ENCODE measurements at regions not wholly inside any gene's neighbourhood (a gene's known extent, or its start where the extent isn't known, plus 50 kb on each side); places are given as distances from the start of the nearest gene placed in this dataset.

DNA sequence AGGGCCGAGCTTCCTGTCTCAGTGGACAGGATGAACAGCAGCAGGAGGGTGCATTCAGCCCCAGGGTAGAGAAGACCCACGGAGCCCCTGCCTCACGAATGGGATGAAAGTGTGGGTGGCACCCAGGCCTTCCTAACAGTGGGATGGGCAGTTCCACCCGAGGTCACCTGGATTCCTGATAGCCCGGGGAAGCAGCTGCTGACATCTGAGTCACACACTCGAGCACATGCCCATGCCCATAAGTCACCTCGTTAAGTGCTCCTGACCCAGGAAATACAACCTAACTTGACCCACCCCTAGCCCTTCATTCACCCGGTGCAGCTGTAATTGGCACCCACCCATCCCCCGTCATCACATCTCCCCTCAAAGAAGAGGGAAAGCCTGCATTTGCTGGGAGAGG is 85.3 kb upstream of the FOXF1 start:
- DNase-seq (ENCODE audit: extremely low spot score, unreplicated experiment) = no peak
- Mint-ChIP-seq H3K9me3 (ENCODE audit: unreplicated experiment) (peaks cover 10% of the 10 kb centered on the region), H3K27me3 (ENCODE audit: unreplicated experiment) (no peaks in the 10 kb centered on the region), H3K27ac (ENCODE audit: unreplicated experiment) (no peak overlapping the region), H3K4me1 (ENCODE audit: unreplicated experiment) (no peaks in the 10 kb centered on the region), H3K36me3 (ENCODE audit: unreplicated experiment) (no peaks in the 10 kb centered on the region), H3K4me3 (ENCODE audit: unreplicated experiment) (no peak overlapping the region)
- TF ChIP-seq, protein P1, sequence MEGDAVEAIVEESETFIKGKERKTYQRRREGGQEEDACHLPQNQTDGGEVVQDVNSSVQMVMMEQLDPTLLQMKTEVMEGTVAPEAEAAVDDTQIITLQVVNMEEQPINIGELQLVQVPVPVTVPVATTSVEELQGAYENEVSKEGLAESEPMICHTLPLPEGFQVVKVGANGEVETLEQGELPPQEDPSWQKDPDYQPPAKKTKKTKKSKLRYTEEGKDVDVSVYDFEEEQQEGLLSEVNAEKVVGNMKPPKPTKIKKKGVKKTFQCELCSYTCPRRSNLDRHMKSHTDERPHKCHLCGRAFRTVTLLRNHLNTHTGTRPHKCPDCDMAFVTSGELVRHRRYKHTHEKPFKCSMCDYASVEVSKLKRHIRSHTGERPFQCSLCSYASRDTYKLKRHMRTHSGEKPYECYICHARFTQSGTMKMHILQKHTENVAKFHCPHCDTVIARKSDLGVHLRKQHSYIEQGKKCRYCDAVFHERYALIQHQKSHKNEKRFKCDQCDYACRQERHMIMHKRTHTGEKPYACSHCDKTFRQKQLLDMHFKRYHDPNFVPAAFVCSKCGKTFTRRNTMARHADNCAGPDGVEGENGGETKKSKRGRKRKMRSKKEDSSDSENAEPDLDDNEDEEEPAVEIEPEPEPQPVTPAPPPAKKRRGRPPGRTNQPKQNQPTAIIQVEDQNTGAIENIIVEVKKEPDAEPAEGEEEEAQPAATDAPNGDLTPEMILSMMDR (IDR thresholded peaks at IDR 0.05) = no peak

DNA sequence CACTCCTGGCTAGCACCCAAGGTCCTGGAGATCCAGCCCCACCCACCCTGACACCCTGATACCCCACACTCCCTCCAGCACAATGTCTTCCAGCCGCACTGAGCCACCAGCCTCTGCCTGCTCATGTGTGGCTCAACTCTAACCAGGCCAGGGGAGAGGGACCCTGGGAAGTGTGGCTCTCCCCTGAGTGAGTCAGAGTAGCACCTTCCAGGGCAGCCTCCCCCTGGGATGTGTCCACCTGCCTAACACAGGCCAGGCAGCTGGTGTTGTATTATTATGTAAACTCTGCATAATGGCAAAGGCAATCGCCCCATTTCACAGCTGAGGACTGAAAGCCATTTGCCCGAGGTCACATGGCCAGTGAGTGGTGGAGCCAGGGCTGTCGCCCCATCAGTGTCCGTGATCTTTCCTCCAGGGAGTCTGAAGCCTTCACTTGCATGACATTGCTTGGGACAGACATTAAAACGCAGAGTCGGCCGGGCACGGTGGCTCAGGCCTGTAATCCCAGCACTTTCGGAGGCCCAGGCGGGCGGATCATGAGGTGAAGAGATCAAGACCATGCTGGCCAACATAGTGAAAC is 84.2 kb upstream of the FOXF1 start:
- H3K27ac Mint-ChIP-seq (ENCODE audit: unreplicated experiment) = no peak overlapping the region
- H3K27me3 Mint-ChIP-seq (ENCODE audit: unreplicated experiment) = peaks cover under 1% of the 10 kb centered on the region
- TF ChIP-seq, protein P1 (IDR thresholded peaks at IDR 0.05) = no peak
- H3K9me3 Mint-ChIP-seq (ENCODE audit: unreplicated experiment) = peaks cover 5% of the 10 kb centered on the region
- H3K36me3 Mint-ChIP-seq (ENCODE audit: unreplicated experiment) = no peaks in the 10 kb centered on the region
- H3K4me1 Mint-ChIP-seq (ENCODE audit: unreplicated experiment) = no peaks in the 10 kb centered on the region
- no peak for DNase-seq (ENCODE audit: extremely low spot score, unreplicated experiment)
- no peak overlapping the region for H3K4me3 Mint-ChIP-seq (ENCODE audit: unreplicated experiment)

DNA sequence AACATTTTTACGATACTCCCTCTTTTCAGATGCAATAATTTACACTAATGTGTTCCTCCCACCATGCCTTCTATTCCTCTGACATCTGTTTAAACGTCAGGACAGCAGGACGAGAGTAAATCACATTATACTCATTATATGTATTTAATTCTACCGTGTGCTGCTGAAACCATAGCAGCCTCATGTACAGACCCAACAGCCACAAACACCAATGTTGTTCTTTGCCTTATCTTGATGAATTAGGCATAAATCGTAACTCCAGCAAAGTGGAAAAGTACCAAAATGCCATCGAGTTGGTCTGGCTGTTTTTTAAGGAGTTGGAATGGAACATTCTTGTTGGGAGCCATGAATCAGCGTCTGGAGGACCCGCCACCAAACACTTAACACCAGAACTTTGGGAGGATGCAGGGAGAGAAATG is 82.9 kb upstream of the FOXF1 start:
- DNase-seq (ENCODE audit: extremely low spot score, unreplicated experiment) = no peak
- H3K4me1 Mint-ChIP-seq (ENCODE audit: unreplicated experiment) = no peaks in the 10 kb centered on the region
- H3K27ac Mint-ChIP-seq (ENCODE audit: unreplicated experiment) = no peak overlapping the region
- no peak overlapping the region for H3K4me3 Mint-ChIP-seq (ENCODE audit: unreplicated experiment)
- H3K27me3 Mint-ChIP-seq (ENCODE audit: unreplicated experiment) = peaks cover 2% of the 10 kb centered on the region
- no peaks in the 10 kb centered on the region for H3K36me3 Mint-ChIP-seq (ENCODE audit: unreplicated experiment)
- no peaks in the 10 kb centered on the region for H3K9me3 Mint-ChIP-seq (ENCODE audit: unreplicated experiment)
- TF ChIP-seq, protein P1 (IDR thresholded peaks at IDR 0.05) = no peak

DNA sequence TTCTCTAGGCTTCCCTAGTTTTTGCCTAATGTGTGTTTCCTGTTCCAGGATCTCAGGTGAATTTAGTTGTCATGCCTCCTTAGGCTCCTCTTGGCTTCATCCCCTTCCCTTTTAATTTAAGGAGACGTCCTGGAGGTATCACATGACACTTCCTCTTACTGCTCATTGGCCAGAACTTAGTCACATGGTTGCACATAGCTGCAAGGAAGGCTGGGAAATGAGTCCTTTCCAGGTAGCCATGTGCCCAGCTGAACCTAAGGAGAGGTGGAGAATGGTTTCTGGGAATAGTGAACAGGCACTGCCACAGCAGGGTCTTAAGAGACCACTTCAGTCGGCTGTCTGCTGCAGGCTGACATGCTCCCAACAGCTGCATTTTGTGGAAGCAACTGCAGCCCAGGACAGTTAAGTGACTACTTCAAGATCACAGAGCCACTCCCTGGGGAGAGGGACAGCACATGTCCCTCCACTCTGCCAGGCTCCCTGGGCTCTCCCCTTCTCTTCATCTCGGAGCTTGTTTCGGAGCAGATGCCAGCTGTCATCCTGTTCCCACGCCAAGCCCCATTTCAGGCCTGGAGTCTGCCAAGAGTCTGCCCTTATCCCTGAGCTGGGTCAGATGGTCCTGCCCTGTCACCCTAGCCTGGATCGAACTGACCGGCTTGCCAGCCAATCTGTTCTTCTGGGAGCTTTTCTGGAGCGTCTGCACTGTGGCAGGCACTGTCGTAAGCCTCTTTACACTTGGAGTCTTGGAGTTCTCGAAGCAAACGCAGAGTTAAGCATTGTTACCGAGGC is 81.4 kb upstream of the FOXF1 start:
- no peaks in the 10 kb centered on the region for H3K36me3 Mint-ChIP-seq (ENCODE audit: unreplicated experiment)
- no peak overlapping the region for H3K27ac Mint-ChIP-seq (ENCODE audit: unreplicated experiment)

DNA sequence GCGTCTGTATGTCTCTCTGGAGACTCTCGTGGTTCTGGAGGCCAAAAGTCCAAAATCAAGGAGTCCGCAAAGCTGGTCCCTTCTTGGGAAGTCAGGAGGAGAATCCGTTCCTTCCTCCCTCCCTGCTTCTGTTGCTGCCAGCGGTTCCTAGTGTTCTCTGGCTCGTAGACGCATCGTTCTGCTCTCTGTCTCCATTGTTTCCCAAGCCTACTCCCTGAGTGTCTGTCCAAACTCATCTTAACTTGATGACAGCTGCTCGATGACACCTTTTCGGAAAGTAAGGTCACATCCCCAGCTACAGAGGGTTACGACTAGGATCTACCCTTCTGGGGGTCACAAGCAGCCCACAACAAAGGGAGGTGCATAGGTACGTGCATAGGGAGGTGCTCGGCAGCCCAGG is 80.7 kb upstream of the FOXF1 start:
- Mint-ChIP-seq H3K4me1 (ENCODE audit: unreplicated experiment) (no peaks in the 10 kb centered on the region), H3K4me3 (ENCODE audit: unreplicated experiment) (no peak overlapping the region), H3K9me3 (ENCODE audit: unreplicated experiment) (no peaks in the 10 kb centered on the region), H3K27ac (ENCODE audit: unreplicated experiment) (no peak overlapping the region), H3K36me3 (ENCODE audit: unreplicated experiment) (no peaks in the 10 kb centered on the region), H3K27me3 (ENCODE audit: unreplicated experiment) (peaks cover 11% of the 10 kb centered on the region)
- TF ChIP-seq, protein P1 (IDR thresholded peaks at IDR 0.05) = no peak
- no peak for DNase-seq (ENCODE audit: extremely low spot score, unreplicated experiment)

More for the DNA sequence above, 81.4 kb upstream of the FOXF1 start:
- H3K4me1 Mint-ChIP-seq (ENCODE audit: unreplicated experiment) = no peaks in the 10 kb centered on the region
- H3K9me3 Mint-ChIP-seq (ENCODE audit: unreplicated experiment) = no peaks in the 10 kb centered on the region
- H3K4me3 Mint-ChIP-seq (ENCODE audit: unreplicated experiment) = no peak overlapping the region
- TF ChIP-seq, protein P1 (IDR thresholded peaks at IDR 0.05) = no peak
- H3K27me3 Mint-ChIP-seq (ENCODE audit: unreplicated experiment) = peaks cover 11% of the 10 kb centered on the region
- no peak for DNase-seq (ENCODE audit: extremely low spot score, unreplicated experiment)
